GM21381 (cell line): ENCODE measurements at regions not wholly inside any gene's neighbourhood (a gene's known extent, or its start where the extent isn't known, plus 50 kb on each side); places are given as distances from the start of the nearest gene placed in this dataset.
"Not testable (repeated sequence)": the region's sequence is repeated elsewhere in the genome, so short reads cannot be mapped to it uniquely, and the experiment has no call there.

Source experiments
- ATAC-seq: cut with Tn5 transposase; IDR thresholded peaks from one replicate; pipeline ENCODE4 v1.9.1; 2021; ENCODE audit warnings: mild to moderate bottlenecking, moderate library complexity; ENCODE audit not compliant: unreplicated experiment

- no peak for ATAC-seq
Measured at GRCh38 chr11:19628018-19628417, 84.6 kb upstream of the NAV2 start.

- ATAC-seq: no peak
Measured at GRCh38 chr11:19627566-19627965, 85.1 kb upstream of the NAV2 start.

GRCh38 chr11:19625438-19625837, 87.2 kb upstream of the NAV2 start:
- ATAC-seq: no peak

GRCh38 chr11:19617696-19618523, 94.7 kb upstream of the NAV2 start:
- no peak for ATAC-seq

GRCh38 chr11:19615341-19616183, 97.1 kb upstream of the NAV2 start:
- no peak for ATAC-seq

- no peak for ATAC-seq
Measured at GRCh38 chr11:19614370-19614940, 98.2 kb upstream of the NAV2 start.

- ATAC-seq: not testable (repeated sequence)
Measured at GRCh38 chr11:19612025-19612424, 100.6 kb upstream of the NAV2 start.

- ATAC-seq: no peak
Measured at GRCh38 chr11:19607656-19608360, 104.8 kb upstream of the NAV2 start.

GRCh38 chr11:19606856-19607655, 105.6 kb upstream of the NAV2 start:
- no peak for ATAC-seq

GRCh38 chr11:19605520-19606371, 106.9 kb upstream of the NAV2 start:
- ATAC-seq: no peak

- ATAC-seq: no peak
Measured at GRCh38 chr11:19604679-19605375, 107.8 kb upstream of the NAV2 start.

- ATAC-seq: no peak
Measured at GRCh38 chr11:19603771-19604170, 108.9 kb upstream of the NAV2 start.

GRCh38 chr11:19602891-19603290, 109.7 kb upstream of the NAV2 start:
- ATAC-seq: no peak

- no peak for ATAC-seq
Measured at GRCh38 chr11:19602406-19602805, 110.2 kb upstream of the NAV2 start.

GRCh38 chr11:19601235-19601634, 111.4 kb upstream of the NAV2 start:
- no peak for ATAC-seq

GRCh38 chr11:19599681-19600080, 113.0 kb upstream of the NAV2 start:
- no peak for ATAC-seq

- no peak for ATAC-seq
Measured at GRCh38 chr11:19598876-19599486, 113.7 kb upstream of the NAV2 start.

- ATAC-seq: no peak
Measured at GRCh38 chr11:19598456-19598855, 114.2 kb upstream of the NAV2 start.
